GM18951 (cell line): ENCODE measurements at regions not wholly inside any gene's neighbourhood (a gene's known extent, or its start where the extent isn't known, plus 50 kb on each side); places are given as distances from the start of the nearest gene placed in this dataset.

Source experiments
- POLR2A ChIP-seq: IDR thresholded peaks from 4 replicates; pipeline ENCODE4 v1.6.1; 2011; ENCODE audit warnings: mild to moderate bottlenecking; ENCODE audit not compliant: insufficient read length, insufficient read depth; ENCODE audit errors: extremely low read depth
- in situ Hi-C: fragments of 300-500 bp; cut with MboI; formaldehyde crosslinking; loops from one replicate; pipeline ENCODE4 v1.12.0; 2022; ENCODE audit warnings: low sequenced_read_pairs, mixed read lengths, inconsistent platforms; ENCODE audit not compliant: unreplicated experiment

DNA sequence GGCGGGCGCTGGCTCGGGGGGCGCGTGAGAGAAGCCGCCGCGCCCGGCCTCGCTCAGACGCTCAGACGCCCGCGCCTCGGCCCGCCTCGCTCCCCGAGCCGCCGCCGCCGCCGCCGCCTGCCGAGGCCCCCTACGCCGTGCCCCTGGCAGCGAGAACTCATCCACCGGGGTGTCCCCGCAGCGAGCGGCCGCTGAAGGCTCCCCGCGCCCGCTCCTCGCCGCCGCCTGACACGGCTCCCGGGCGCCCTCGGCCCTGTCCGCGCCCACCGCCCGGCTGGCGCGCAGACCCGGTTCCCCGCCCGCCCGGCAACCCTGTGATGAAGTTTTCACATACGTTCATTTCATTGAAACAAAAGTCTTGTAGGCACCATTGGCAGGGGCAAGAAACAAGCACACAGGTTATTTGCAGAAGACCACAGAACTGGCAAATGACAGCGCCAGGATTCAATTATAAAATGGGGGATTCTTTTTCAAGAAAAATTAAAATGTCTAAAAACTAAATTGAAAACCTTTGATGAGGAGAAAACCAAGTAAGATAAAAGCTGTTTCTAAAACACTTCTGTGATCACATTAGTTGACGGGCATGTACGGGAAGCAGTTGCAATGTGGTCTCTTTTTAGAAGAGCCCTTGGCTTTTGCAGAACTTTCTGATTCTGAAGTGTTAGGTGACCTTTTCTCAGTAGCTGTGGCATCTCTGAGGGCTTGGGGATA lies 50.5 kb upstream of the TUBA3D start:
- no peak for TF ChIP-seq POLR2A
- in situ Hi-C loops = no loop called here

DNA sequence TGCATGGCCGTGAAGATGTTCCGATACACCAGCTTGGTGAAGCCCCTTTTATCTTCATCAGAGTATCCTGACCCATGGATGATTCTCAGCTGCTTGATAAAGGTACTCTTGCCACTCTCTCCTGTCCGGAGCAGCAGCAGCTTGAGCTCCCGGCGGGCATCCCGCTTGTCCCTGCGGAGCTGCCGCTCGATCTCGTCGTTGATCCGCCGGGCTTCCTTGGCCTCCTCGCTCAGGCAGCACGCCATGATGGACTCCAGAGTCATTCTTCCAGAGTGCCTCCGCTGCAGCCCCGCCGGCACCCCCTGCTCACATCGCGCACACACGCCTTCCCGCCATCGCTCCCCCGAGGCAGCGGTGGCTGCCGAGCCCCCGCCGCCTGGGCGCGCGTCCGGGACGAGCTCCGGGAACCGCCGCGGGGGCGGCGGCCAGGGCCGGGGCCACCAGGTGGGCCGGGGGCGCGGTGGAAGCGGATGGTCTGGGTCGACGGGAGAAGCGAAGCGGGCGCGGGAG lies 51.3 kb upstream of the TUBA3D start:
- in situ Hi-C loops = loop anchor here (25.0 kb wide), 1 partner anchor 713 kb away; no protein-coding TSS in a partner anchor

DNA sequence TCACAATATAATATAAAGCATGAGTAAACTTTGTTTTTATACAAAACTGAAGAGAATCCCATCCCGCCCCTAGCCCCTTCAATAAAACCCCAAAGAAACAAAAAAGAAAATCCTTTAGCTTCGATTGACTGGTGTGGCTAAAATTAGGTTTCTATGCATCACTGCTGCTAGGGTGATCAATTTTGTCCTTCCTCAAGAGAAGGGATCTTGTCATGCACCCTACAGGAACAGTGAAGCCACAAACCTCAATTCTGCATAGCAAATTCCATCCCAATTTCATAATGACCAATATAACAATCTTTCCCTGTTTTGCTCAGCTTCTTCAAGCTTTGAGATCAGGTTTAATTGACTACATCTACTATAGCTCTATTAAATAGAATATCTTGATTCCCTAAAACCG lies 55.2 kb upstream of the TUBA3D start:
- in situ Hi-C loops = loop anchor here (25.0 kb wide), 1 partner anchor 717 kb away; no protein-coding TSS in a partner anchor

DNA sequence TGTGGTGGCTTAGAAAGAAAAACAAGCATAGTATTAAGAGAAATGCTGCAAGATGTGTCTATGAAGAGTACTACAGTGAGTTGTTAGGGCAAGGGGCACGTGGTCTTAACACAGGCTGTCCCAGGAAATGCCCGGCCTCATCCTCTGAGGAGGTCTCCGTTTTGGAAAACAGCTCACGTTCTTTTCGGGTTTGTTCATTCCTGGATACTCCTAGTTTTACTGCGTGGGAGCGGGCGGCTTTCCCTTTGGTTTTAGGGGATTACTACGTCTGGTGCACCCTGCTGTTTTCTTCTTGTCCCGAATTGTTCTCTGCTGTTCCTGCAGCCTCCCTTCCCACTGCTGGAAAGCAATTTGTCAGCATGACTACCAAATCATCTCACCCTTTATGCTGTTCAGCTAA lies 55.5 kb upstream of the RAB6D start:
- in situ Hi-C loops = loop anchor here (10.0 to 25.0 kb wide), 2 partner anchors 255 to 718 kb away; no protein-coding TSS in a partner anchor
- no peak for TF ChIP-seq POLR2A

DNA sequence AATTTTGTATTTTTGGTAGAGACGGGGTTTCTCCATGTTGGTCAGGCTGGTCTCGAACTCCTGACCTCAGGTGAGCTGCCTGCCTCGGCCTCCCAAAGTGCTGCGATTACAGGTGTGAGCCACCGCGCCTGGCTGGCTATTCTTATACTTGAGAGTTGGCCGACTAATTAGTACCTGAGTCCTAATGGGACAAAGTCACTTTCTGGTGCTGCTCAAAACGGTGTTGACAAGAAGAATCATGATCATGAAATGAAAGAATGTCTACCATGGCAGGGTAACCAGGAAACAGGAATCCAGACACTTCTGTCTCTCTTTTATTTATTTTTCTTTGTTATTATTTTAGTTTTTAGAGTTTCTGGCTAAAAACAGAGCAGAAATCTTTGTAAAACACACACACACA lies 54.7 kb upstream of the RAB6D start:
- no peak for TF ChIP-seq POLR2A
- in situ Hi-C loops = loop anchor here (10.0 to 25.0 kb wide), 2 partner anchors 256 to 719 kb away; no protein-coding TSS in a partner anchor

DNA sequence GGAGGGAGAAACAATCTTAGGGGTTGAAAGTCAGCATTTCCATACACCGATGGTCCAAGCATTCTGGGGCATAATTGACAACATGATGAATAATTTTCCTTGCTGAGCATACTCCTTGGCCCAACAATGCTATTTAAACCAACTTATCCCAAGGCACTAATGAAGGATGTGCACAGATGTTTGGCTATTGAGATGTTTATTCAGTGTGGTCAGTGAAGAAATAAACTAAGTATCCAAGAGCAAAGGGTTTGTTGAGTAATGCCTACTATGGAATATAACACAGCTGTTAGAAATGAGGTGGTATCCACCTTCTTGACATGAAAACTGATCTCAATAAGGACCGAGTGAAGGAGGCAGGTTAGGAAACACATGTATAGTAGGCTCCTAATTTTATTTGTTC lies 53.9 kb upstream of the RAB6D start:
- no peak for TF ChIP-seq POLR2A
- in situ Hi-C loops = loop anchor here (10.0 to 25.0 kb wide), 2 partner anchors 257 to 719 kb away; no protein-coding TSS in a partner anchor

DNA sequence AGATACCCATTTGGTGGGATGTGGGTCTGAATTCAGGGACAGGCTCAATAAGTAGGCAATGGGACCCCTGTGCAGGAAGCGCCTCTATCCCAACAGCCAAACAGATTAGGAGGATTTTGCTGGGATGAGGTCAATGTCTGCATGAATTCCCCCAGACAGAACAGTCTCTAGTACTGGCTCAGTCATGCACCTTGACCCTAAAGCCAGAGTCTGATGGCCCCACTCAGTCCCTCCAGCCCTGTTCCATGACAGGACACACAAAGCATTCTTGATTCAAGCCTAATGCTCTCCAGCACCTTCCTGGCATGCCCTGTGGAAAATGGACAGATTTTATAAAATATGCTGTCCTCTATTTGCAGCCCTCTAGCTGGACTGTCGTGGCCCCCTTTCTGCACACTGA lies 49.8 kb upstream of the RAB6D start:
- in situ Hi-C loops = loop anchor here (10.0 to 25.0 kb wide), 2 partner anchors 261 to 724 kb away; no protein-coding TSS in a partner anchor
- no peak for TF ChIP-seq POLR2A
